Daoy (cell line): ENCODE measurements at regions not wholly inside any gene's neighbourhood (a gene's known extent, or its start where the extent isn't known, plus 50 kb on each side); places are given as distances from the start of the nearest gene placed in this dataset.
"Not testable (repeated sequence)": the region's sequence is repeated elsewhere in the genome, so short reads cannot be mapped to it uniquely, and the experiment has no call there.

Experiments
- DNase-seq: peaks from one replicate; pipeline ENCODE4 v3.0.0-alpha.2; 2015; ENCODE audit warnings: low read depth

- peak; percentile 12 for DNase-seq
Measured at GRCh38 chr1:204780630-204781029, 90.0 kb upstream of the NFASC start.

- DNase-seq = no peak
Measured at GRCh38 chr1:204782118-204782700, 88.5 kb upstream of the NFASC start.

GRCh38 chr1:204785023-204785422, 85.6 kb upstream of the NFASC start:
- not testable (repeated sequence) for DNase-seq

DNA sequence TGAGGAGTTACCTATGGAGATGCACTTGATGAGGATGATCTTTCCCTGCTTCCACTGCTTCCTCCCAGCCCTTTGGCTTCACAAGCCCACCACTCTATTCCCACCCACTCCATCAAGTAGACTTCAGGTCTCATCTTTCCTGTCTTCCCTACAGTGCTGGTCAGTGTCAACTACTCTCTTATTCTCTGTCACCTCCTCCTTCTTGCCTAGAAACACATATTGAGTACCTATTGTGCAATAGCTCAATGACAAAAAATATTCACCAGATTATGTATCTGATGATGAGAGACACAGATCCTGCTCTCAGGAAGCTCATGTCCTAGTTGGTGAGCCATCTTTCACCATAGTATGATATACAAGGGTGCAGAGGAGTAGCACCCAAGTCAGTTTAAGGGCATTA, 82.2 kb upstream of the NFASC start:
- no peak for DNase-seq

GRCh38 chr1:204791453-204792353, 79.0 kb upstream of the NFASC start:
- peak; percentile 74 for DNase-seq

- no peak for DNase-seq
Measured at GRCh38 chr1:204792354-204792692, 78.3 kb upstream of the NFASC start.

- no peak for DNase-seq
Measured at GRCh38 chr1:204793259-204793914, 77.3 kb upstream of the NFASC start.

DNA sequence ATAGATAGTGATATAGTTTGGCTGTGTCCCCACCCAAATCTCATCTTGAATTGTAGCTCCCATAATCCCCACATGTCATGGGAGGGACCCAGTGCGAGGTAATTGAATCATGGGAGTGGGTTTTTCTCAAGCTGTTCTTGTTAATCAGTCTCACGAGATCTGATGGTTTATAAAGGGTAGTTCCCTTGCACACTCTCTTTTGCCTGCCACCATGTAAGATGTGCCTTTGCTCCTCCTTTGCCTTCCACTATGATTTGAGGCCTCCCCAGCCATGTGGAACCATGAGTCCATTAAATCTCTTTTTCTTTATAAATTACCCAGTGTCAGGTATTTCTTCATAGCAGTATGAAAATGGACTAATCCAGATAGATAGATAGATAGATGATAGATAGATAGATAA, 73.8 kb upstream of the NFASC start:
- not testable (repeated sequence) for DNase-seq

- DNase-seq = no peak
Measured at GRCh38 chr1:204797401-204797800, 73.3 kb upstream of the NFASC start.

DNA sequence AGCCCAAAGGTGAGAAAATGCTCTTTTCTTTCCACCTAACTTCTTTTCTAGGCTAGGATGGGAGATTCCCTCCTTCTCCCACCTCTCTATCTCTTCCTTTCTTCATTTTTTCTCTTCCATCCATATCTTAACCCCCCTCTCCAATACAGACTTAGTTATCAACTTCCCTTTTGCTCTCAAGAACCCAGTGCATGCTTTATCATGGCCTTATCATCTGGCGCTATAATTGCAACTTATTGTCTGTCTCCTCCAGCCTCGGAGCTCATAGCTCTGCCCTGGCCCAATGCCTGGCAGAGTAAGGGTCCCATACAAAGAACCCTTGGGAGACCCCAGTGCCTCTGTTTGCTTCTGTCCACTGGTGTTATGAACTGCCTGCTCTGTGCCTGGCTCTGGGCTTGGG, 71.0 kb upstream of the NFASC start:
- no peak for DNase-seq

GRCh38 chr1:204801211-204801610, 69.5 kb upstream of the NFASC start:
- no peak for DNase-seq

- no peak for DNase-seq
Measured at GRCh38 chr1:204802401-204803175, 68.1 kb upstream of the NFASC start.

GRCh38 chr1:204803607-204804006, 67.1 kb upstream of the NFASC start:
- no peak for DNase-seq

DNA sequence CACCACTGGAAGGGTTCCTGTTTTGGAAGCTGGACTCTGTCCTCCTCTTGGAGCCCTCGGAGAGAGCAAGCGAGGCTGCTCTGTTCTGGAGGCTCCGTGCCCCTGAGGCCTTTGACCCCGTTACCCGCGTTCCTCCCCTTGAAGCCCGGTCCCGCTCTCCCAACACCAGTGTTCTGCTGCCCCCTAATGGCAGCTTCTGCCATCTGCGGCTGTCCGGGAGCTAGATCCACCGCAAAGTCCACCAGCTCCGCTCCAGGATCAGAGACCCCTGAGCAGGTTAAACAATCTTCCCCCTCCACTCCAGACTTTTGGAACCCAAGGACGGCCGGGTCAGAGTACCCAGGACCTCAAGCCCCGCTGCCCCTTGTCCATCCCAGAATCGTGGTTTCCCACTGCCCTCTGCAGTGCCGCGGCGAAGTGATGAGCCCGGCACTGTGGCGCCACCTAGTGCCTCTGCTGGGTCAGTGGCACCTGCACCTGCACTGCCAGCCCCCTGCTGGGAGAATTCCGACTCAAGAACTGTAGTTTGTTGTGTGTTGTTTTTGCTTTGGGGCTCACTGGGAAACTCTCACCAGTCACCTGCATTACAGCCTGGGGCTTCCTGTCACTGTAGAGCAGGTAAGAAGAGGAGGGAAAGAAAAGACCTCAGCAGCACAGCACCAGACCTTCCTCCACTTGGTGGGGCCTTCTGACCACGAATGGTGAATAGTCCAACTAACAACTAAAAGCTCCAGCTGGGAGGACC, 63.5 kb upstream of the NFASC start:
- DNase-seq = peak; percentile 85

DNA sequence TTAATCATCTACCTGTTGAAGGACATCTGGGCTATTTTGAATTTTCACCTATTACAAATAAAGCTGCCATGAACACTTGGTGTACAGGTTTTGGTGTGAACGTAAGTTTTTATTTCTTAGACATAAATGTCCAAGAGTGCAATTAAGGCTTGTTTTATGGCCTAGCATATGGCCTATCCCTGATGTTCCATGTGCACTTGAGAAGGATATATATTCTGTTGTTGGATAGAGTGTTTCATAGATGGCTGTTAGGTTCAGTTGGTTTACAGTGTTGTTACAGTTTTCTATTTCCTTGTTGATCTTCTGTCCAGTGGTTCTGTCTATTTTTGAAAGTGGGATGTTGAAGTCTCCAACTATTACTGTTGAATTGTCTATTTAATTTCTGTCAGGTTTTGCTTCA, 61.2 kb upstream of the NFASC start:
- DNase-seq = no peak

GRCh38 chr1:204812842-204813241, 57.8 kb upstream of the NFASC start:
- no peak for DNase-seq

DNA sequence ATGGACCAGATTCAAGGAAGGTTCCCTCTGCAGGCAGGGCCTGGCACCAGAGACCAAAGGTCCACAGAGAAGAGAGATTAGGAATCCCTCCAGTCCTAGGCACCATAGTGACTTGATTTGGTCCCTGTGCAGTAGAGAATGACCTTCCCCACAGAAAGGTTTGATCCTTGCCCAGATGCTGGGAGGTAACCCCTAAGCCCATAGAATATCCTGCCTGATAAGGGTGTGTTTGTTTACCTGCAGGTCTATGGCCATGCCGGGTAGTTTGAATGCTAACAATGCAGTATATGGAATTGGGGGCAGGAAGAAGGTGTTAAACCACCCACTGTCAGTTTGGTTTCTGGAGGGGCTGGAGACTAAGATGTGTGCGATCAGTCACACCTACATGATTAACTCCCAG, 57.1 kb upstream of the NFASC start:
- DNase-seq = no peak

- DNase-seq = no peak
Measured at GRCh38 chr1:204814166-204814884, 56.3 kb upstream of the NFASC start.

GRCh38 chr1:204817341-204817740, 53.3 kb upstream of the NFASC start:
- no peak for DNase-seq

- DNase-seq = no peak
Measured at GRCh38 chr1:204818998-204819397, 51.7 kb upstream of the NFASC start.

- DNase-seq = no peak
Measured at GRCh38 chr1:204819495-204819894, 51.2 kb upstream of the NFASC start.
